ENCODE measurements at regions not wholly inside any gene's neighbourhood (a gene's known extent, or its start where the extent isn't known, plus 50 kb on each side); places are given as distances from the start of the nearest gene placed in this dataset.

DNA sequence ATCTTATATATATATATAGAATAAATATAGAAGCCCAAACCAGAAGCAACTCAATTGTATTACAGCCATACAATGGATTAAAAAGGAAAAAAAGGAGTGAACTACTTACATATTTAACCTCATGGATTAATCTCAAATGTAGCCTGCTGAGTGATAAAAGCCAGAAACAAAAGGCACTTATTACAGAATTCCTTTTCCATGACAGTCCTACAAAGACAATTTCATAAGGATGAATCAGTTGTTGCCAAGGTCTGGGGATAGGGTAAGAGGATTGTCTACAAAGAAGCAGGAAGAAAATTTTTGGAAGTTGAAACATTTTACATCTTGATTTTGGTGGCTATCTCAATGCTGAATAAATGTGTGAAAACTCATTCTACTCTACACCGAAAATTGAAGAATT is 103.9 kb upstream of the DCC start:
- TF ChIP-seq, protein P1, sequence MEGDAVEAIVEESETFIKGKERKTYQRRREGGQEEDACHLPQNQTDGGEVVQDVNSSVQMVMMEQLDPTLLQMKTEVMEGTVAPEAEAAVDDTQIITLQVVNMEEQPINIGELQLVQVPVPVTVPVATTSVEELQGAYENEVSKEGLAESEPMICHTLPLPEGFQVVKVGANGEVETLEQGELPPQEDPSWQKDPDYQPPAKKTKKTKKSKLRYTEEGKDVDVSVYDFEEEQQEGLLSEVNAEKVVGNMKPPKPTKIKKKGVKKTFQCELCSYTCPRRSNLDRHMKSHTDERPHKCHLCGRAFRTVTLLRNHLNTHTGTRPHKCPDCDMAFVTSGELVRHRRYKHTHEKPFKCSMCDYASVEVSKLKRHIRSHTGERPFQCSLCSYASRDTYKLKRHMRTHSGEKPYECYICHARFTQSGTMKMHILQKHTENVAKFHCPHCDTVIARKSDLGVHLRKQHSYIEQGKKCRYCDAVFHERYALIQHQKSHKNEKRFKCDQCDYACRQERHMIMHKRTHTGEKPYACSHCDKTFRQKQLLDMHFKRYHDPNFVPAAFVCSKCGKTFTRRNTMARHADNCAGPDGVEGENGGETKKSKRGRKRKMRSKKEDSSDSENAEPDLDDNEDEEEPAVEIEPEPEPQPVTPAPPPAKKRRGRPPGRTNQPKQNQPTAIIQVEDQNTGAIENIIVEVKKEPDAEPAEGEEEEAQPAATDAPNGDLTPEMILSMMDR (conservative IDR thresholded peaks at IDR 0.05): no peak
- TF ChIP-seq ZFX (IDR thresholded peaks at IDR 0.05): no peak

Measured in C4-2B (cell line).